Sigmoid colon (tissue), 6 donors: ENCODE measurements at regions not wholly inside any gene's neighbourhood (a gene's known extent, or its start where the extent isn't known, plus 50 kb on each side); places are given as distances from the start of the nearest gene placed in this dataset.

Experiments
- DNase-seq: peaks from one replicate; pipeline ENCODE4 v3.0.0-alpha.2; 2019
- H3K27ac ChIP-seq, 4 donors: fragments of 200-600 bp; sonication (generic); one replicate each; pipeline ENCODE4 v1.5.1; 2016 to 2019; ENCODE audit warnings: mild to moderate bottlenecking in 1 of 4
- H3K27me3 ChIP-seq, 3 donors: fragments of 200-600 bp; sonication (generic); one replicate each; pipeline ENCODE4 v1.5.1; 2019; ENCODE audit warnings: mild to moderate bottlenecking in 1 of 3
- H3K36me3 ChIP-seq, 4 donors: fragments of 200-600 bp; sonication (generic); one replicate each; pipeline ENCODE4 v1.5.1; 2016 to 2019
- H3K4me1 ChIP-seq, 4 donors: fragments of 200-600 bp; sonication (generic); one replicate each; pipeline ENCODE4 v1.5.1; 2017 to 2019
- H3K4me3 ChIP-seq, 4 donors: fragments of 200-600 bp; sonication (generic); one replicate each; pipeline ENCODE4 v1.5.1; 2017 to 2019; ENCODE audit warnings: mild to moderate bottlenecking in 2 of 4, moderate library complexity in 1 of 4
- H3K9me3 ChIP-seq, 4 donors: fragments of 200-600 bp in 3 of 4; sonication (generic) in 3 of 4; one replicate each; pipeline versions ENCODE4 v1.5.1 to v1.6.1; 2013 to 2019
- CTCF ChIP-seq, 4 experiments: fragments of 450-650 bp in 3 of 4; fragments of 200-600 bp in 1 of 4; IDR thresholded peaks; one replicate each; pipeline ENCODE4 v1.5.1; 2016 to 2019; ENCODE audit warnings: antibody characterized with exemption in 4 of 4, mild to moderate bottlenecking in 3 of 4, moderate library complexity in 2 of 4
- EP300 ChIP-seq, 4 donors: sonication (generic); formaldehyde crosslinking; IDR thresholded peaks; one replicate each; pipeline ENCODE4 v1.6.1; 2017; ENCODE audit warnings: antibody characterized with exemption in 4 of 4
- POLR2A ChIP-seq, 2 donors: fragments of 450-650 bp; IDR thresholded peaks; one replicate each; pipeline ENCODE4 v1.6.1; 2016; ENCODE audit warnings: antibody characterized with exemption in 2 of 2, mild to moderate bottlenecking in 2 of 2, moderate library complexity in 2 of 2
- POLR2AphosphoS5 ChIP-seq, 4 donors: sonication (generic); formaldehyde crosslinking; IDR thresholded peaks; one replicate each; pipeline ENCODE4 v1.6.1; 2017; ENCODE audit warnings: antibody characterized with exemption in 4 of 4
- WGBS, 2 donors: extraction: QIAGEN DNeasy Blood & Tissue Kit; methylation state at CpG; one replicate each; pipeline ENCODE4 v1.1.7; 2013; 5-methylcytosine and 5-hydroxymethylcytosine counted together
- intact Hi-C: fragments of 100-400 bp; cut with DNase I; formaldehyde crosslinking; loops from one replicate; pipeline ENCODE4 v1.15.1; 2023
- donor health status: healthy with polysubstance abuse.
- donor health status: healthy.

- H3K4me1 ChIP-seq: peaks cover 0 to 38% (median 33%) of the 10 kb centered on the region in 4 donors
- H3K4me3 ChIP-seq: no peak overlapping the region
- no peaks in the 10 kb centered on the region for H3K36me3 ChIP-seq
- intact Hi-C loops: no loop called here
- H3K27ac ChIP-seq: no peak overlapping the region
- DNase-seq: peak; percentile 64
- no peaks in the 10 kb centered on the region for H3K27me3 ChIP-seq
- TF ChIP-seq CTCF (IDR thresholded peaks at IDR 0.05) (no peak), POLR2AphosphoS5 (IDR thresholded peaks at IDR 0.05) (no peak), POLR2A (IDR thresholded peaks at IDR 0.05) (no peak), EP300 (IDR thresholded peaks at IDR 0.05) (no peak)
- H3K9me3 ChIP-seq: no peaks in the 10 kb centered on the region
- 25 to 75% methylated on average over 20 of the region's 20 CpGs for WGBS, 2 donors
These were observed 92.1 kb upstream of the GSE1 start for GRCh38 chr16:85520853-85521521.

DNA sequence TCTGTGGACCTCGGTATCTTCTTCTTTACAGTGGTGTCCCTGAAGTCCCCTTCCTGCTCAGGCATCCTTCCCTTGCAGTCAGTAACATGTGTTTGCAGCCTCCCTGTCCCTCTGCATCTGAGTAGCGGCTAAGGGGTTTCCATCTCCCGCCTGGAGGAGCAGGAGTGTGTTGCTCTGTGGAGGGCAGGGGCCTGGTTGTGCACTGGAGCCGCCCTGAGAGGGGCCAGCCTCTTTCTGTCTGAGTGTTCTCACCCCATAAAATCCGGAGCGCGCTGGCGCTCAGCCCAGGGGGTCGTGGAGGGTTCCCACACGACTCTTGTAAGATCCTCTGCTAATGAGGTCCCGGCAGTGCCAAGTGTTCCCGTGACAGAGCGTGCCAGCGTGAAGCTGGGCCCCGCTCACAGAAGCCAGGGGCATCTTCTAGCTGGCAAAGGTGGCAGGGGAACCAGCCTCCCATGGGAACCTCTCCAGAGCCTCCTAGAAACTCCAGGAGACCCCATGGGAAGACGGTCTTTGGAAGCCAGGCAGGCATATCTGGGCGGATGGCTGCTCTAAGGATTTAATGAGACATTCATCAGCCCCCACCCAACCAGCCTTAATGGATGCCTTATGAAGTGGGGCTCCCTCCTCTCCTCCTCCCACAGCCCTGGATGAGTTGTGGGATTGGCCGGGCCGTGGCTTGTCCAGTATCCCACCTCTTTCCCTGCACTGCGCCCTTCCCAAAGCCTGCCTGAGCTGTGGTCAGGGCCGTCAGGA lies 91.4 kb upstream of the GSE1 start:
- DNase-seq: peak; percentile 70
- TF ChIP-seq CTCF (IDR thresholded peaks at IDR 0.05) (no peak), POLR2A (IDR thresholded peaks at IDR 0.05) (no peak), EP300 (IDR thresholded peaks at IDR 0.05) (no peak)
- Histone ChIP-seq H3K4me1 (peaks cover 0 to 36% (median 33%) of the 10 kb centered on the region in 4 donors), H3K9me3 (no peaks in the 10 kb centered on the region), H3K27ac (peak overlapping the region in 1 of 4 donors; percentile 3), H3K27me3 (no peaks in the 10 kb centered on the region), H3K4me3 (no peak overlapping the region), H3K36me3 (no peaks in the 10 kb centered on the region)
- intact Hi-C loops: no loop called here
- WGBS, 2 donors: 79 to 81% methylated on average over 21 of the region's 21 CpGs

DNA sequence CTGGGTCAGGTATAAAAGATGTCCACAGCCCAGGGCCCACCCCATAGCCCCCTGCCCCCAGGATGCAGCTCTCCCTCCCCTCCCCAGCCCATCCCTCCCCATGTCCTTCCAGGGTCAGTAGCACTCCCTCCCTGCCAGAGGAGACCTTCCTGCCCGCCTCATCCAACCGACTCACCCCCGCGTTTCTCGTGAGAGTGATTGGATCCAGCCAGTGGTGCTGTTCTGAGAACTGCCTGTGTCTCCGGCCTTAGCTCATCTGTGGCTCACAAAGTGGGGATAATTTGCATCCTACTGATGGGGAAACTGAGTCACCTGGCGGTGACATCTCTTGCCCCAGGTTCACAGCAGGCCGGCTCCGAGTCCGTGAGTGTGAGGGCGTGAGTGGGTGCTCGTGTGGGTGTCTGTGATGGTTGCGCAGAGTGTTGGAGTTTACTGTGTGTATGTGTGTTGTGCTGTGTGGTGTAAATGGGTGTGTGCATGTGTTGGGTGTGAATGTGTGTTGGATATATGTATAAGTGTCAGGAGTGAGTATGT lies 90.7 kb upstream of the GSE1 start:
- intact Hi-C loops: no loop called here
- 90 to 94% methylated on average over 13 of the region's 13 CpGs for WGBS, 2 donors
- Histone ChIP-seq H3K27me3 (no peaks in the 10 kb centered on the region), H3K36me3 (no peaks in the 10 kb centered on the region), H3K4me3 (no peak overlapping the region), H3K4me1 (peaks cover 0 to 36% (median 33%) of the 10 kb centered on the region in 4 donors), H3K27ac (peak overlapping the region in 1 of 4 donors; percentile 3), H3K9me3 (no peaks in the 10 kb centered on the region)
- DNase-seq: no peak
- TF ChIP-seq CTCF (IDR thresholded peaks at IDR 0.05) (no peak), EP300 (IDR thresholded peaks at IDR 0.05) (no peak), POLR2A (IDR thresholded peaks at IDR 0.05) (no peak), POLR2AphosphoS5 (IDR thresholded peaks at IDR 0.05) (no peak)

DNA sequence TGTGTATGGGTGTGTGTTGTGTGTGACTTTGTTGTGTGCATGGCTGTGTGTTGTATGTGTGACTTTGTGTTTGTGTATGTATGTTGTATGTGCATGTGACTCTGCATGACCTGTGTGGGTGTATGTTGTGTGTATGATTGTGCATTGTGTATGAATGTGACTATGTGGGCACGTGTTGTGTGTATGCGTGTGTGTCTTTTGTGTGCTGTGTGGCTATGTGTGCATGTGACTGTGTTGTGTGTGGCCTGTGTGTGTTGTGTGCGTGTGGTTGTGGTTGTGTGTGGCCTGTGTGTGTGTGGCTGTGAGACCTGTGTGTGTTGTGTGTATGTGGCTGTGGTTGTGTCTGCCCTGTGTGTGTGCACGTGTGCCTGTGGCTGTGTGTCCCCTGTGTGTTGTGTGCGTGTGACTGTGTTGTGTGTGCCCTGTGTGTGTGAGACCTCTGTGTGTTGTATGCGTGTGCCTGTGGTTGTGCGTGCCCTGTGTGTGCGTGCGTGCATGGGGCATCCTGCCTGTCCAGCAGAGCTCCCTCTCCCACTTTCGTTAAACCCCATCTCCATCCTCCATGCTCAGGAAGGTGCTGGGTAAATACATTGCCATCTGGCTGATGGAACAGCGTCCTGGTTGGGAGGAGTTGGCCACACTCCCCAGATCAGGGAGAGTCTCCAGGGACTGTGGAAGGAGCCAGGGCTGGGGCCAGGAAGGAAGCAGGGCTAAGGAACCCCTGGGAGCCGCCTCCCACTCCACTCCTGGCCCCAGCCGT lies 90.1 kb upstream of the GSE1 start:
- Histone ChIP-seq H3K9me3 (no peaks in the 10 kb centered on the region), H3K4me3 (no peak overlapping the region), H3K36me3 (no peaks in the 10 kb centered on the region), H3K27ac (peak overlapping the region in 3 of 4 donors; percentile 14 to 60 (median 46)), H3K27me3 (no peaks in the 10 kb centered on the region), H3K4me1 (peaks cover 0 to 36% (median 33%) of the 10 kb centered on the region in 4 donors)
- DNase-seq: peak; percentile 83
- WGBS, 2 donors: 62 to 76% methylated on average over 13 of the region's 13 CpGs
- intact Hi-C loops: no loop called here
- TF ChIP-seq CTCF (IDR thresholded peaks at IDR 0.05) (peak in 1 of 4 experiments; percentile 5), EP300 (IDR thresholded peaks at IDR 0.05) (no peak)
